Endothelial cell of umbilical vein (primary cell): ENCODE measurements at regions not wholly inside any gene's neighbourhood (a gene's known extent, or its start where the extent isn't known, plus 50 kb on each side); places are given as distances from the start of the nearest gene placed in this dataset.

Source experiments
- BruUV-seq: library from RNA; stranded (reverse); fragments of 400-500 nt; replicated peaks from 2 replicates; lab custom pipeline; 2021; lab: Mats Ljungman, UMichigan
- CTCF ChIA-PET: fragments of 300-600, 350-600 bp; sonication (Branson Sonifier 250); formaldehyde crosslinking; loops from one replicate; lab custom pipeline; 2021; ENCODE audit warnings: antibody characterized with exemption, inconsistent platforms; lab: Charles Lee
- POLR2A ChIA-PET: fragments of 300-600, 350-600 bp; sonication (Branson Sonifier 250); formaldehyde crosslinking; loops from one replicate; lab custom pipeline; 2021; ENCODE audit warnings: antibody characterized with exemption, inconsistent platforms; lab: Charles Lee
- DNase-seq: peaks from one replicate; pipeline ENCODE4 v3.0.0-alpha.2; 2011; ENCODE audit warnings: low read depth, low spot score
- FAIRE-seq: peaks from 2 replicates; lab custom pipeline; 2011; peaks lifted over from hg19 to GRCh38; lab: Jason Lieb, UNC
- H2AFZ ChIP-seq: 2 replicates; pipeline ENCODE4 v1.6.0; 2012; ENCODE audit warnings: low read depth, low read length, control low read depth, inconsistent platforms
- H3K27ac ChIP-seq: 2 replicates; pipeline ENCODE4 v1.5.1; 2011; ENCODE audit warnings: low read depth, mild to moderate bottlenecking, control low read depth, low read length, moderate library complexity; ENCODE audit not compliant: insufficient read depth
- H3K27me3 ChIP-seq, 2 experiments: 2 replicates each; pipeline versions ENCODE4 v1.6.0 to v1.6.1; 2011; ENCODE audit warnings: low read length in 2 of 2, mixed read lengths in 1 of 2; ENCODE audit not compliant: control insufficient read depth in 2 of 2, insufficient read depth in 2 of 2
- H3K36me3 ChIP-seq, 2 experiments: 2 replicates in 1 of 2; 3 replicates in 1 of 2; pipeline ENCODE4 v1.5.1; 2011; ENCODE audit warnings: low read length in 2 of 2, mild to moderate bottlenecking in 1 of 2, moderate library complexity in 1 of 2; ENCODE audit not compliant: control insufficient read depth in 2 of 2, insufficient read depth in 2 of 2; ENCODE audit errors: extremely low read depth in 1 of 2
- H3K4me1 ChIP-seq: 3 replicates; pipeline ENCODE4 v1.5.1; 2011; ENCODE audit warnings: mild to moderate bottlenecking, low read length; ENCODE audit not compliant: control insufficient read depth, insufficient read depth; ENCODE audit errors: extremely low read depth
- H3K4me2 ChIP-seq: 2 replicates; pipeline ENCODE4 v1.6.1; 2011; ENCODE audit warnings: low read length, control low read depth, mixed read lengths; ENCODE audit not compliant: insufficient read depth
- H3K4me3 ChIP-seq, 3 experiments: fragments of 200-600 bp in 1 of 3; sonication (generic), shearing (Covaris generic) in 1 of 3; replicated peaks in 1 of 3; 2 replicates each; pipeline ENCODE4 v1.5.1; 2011 to 2016; ENCODE audit warnings: control low read depth in 3 of 3, low read length in 3 of 3, mild to moderate bottlenecking in 2 of 3, inconsistent platforms in 1 of 3, low read depth in 1 of 3, moderate library complexity in 1 of 3; ENCODE audit not compliant: insufficient read depth in 1 of 3
- H3K79me2 ChIP-seq: 2 replicates; pipeline ENCODE4 v1.6.0; 2012; ENCODE audit warnings: low read length, inconsistent platforms; ENCODE audit not compliant: control insufficient read depth, insufficient read depth
- H3K9ac ChIP-seq: replicated peaks from 2 replicates; pipeline ENCODE3; 2011; ENCODE audit warnings: low read length, control low read depth; ENCODE audit not compliant: insufficient read depth; ENCODE audit errors: extremely low read depth
- H3K9me1 ChIP-seq: replicated peaks from 3 replicates; pipeline ENCODE4 v1.6.0; 2011; ENCODE audit warnings: mild to moderate bottlenecking, low read length; ENCODE audit not compliant: control insufficient read depth, insufficient read depth; ENCODE audit errors: extremely low read depth
- H3K9me3 ChIP-seq: replicated peaks from 2 replicates; pipeline ENCODE4 v1.5.1; 2012; ENCODE audit warnings: low read length, inconsistent platforms; ENCODE audit not compliant: control insufficient read depth, insufficient read depth
- H4K20me1 ChIP-seq: replicated peaks from 2 replicates; pipeline ENCODE3; 2011; ENCODE audit warnings: mild to moderate bottlenecking, low read length; ENCODE audit not compliant: control insufficient read depth, insufficient read depth; ENCODE audit errors: extremely low read depth
- EZH2 ChIP-seq: IDR thresholded peaks from 2 replicates; pipeline ENCODE4 v1.6.1; 2012; ENCODE audit warnings: borderline replicate concordance, low read depth, mild to moderate bottlenecking, moderate library complexity, low read length, inconsistent platforms; ENCODE audit not compliant: severe bottlenecking
- FOS ChIP-seq: IDR thresholded peaks from 2 replicates; pipeline ENCODE4 v1.6.1; 2011; ENCODE audit warnings: mild to moderate bottlenecking, low read length, moderate library complexity, borderline replicate concordance; ENCODE audit not compliant: insufficient read depth
- GATA2 ChIP-seq: IDR thresholded peaks from 2 replicates; pipeline ENCODE4 v1.7.0; 2011; ENCODE audit warnings: low read depth, mild to moderate bottlenecking, moderate library complexity, mixed read lengths, low read length; ENCODE audit not compliant: insufficient read length, insufficient read depth
- JUN ChIP-seq: IDR thresholded peaks from 2 replicates; pipeline ENCODE4 v1.6.1; 2011; ENCODE audit warnings: borderline replicate concordance, low read depth; ENCODE audit not compliant: insufficient read length, insufficient read depth
- MYC ChIP-seq: IDR thresholded peaks from one replicate; pipeline ENCODE4 v1.6.1; 2011; ENCODE audit warnings: mild to moderate bottlenecking, low read depth, low read length
- POLR2A ChIP-seq: IDR thresholded peaks from 2 replicates; pipeline ENCODE4 v1.6.1; 2012; ENCODE audit warnings: low read depth, mild to moderate bottlenecking, control low read depth, low read length
- POLR2AphosphoS5 ChIP-seq: IDR thresholded peaks from 2 replicates; pipeline ENCODE4 v1.6.1; 2012; ENCODE audit warnings: low read depth, mild to moderate bottlenecking, control low read depth, low read length, moderate library complexity; ENCODE audit not compliant: insufficient read depth
- dilution Hi-C: fragments of 300-500 bp; cut with MboI; formaldehyde crosslinking; loops from one replicate; pipeline ENCODE4 v1.15.0; 2019; ENCODE audit warnings: low sequenced_read_pairs; ENCODE audit not compliant: extremely low pct_ligation_motif_present
- intact Hi-C: fragments of 100-400 bp; cut with micrococcal nuclease; formaldehyde crosslinking; loops from one replicate; pipeline ENCODE4 v1.10.0; 2022
- TF ChIP-seq, protein P1 (sequence below), 2 donors: IDR thresholded peaks; 1 replicate in 1 of 2; 2 replicates in 1 of 2; pipeline ENCODE4 v1.5.1; 2011; ENCODE audit warnings: low read length in 2 of 2, mild to moderate bottlenecking in 2 of 2, moderate library complexity in 2 of 2, control low read depth in 1 of 2, inconsistent platforms in 1 of 2, low read depth in 1 of 2; ENCODE audit not compliant: insufficient read depth in 1 of 2; ENCODE audit errors: extremely low read depth in 1 of 2
- TF ChIP-seq, protein P2 (sequence below): IDR thresholded peaks from 2 replicates; pipeline ENCODE4 v1.6.1; 2011; ENCODE audit not compliant: insufficient read depth, insufficient read length

DNA sequence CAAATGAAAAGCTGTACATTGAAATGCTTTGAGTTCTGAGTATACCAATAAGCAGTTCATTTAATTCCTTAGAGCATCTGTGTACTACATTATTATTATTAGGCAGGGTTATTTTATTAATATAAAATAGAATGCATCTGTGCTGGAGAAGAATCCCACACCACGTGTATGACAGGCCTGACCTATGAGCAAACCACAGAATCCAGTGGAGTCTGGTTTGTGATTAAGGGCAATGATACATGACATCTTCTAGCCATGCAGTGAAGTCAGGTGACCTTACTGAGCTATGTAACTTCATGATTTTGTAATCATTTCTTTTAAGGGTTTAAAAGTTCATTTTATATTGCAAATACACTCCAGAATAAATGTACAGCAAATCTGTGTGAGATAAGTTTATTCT lies 1165.0 kb upstream of the TENM3 start:
- no peaks in the 10 kb centered on the region for H3K4me1 ChIP-seq
- H4K20me1 ChIP-seq: no peaks in the 10 kb centered on the region
- no TSS peak for BruUV-seq
- no peak overlapping the region for H3K4me3 ChIP-seq
- no peaks in the 10 kb centered on the region for H3K9me1 ChIP-seq
- H3K9me3 ChIP-seq: peaks cover 7% of the 10 kb centered on the region
- H3K27ac ChIP-seq: no peak overlapping the region
- no peak overlapping the region for H3K9ac ChIP-seq
- intact Hi-C loops: no loop called here
- FAIRE-seq (no peak), DNase-seq (no peak)
- no peaks in the 10 kb centered on the region for H3K27me3 ChIP-seq
- CTCF ChIA-PET: no interaction called here
- TF ChIP-seq, protein P1, sequence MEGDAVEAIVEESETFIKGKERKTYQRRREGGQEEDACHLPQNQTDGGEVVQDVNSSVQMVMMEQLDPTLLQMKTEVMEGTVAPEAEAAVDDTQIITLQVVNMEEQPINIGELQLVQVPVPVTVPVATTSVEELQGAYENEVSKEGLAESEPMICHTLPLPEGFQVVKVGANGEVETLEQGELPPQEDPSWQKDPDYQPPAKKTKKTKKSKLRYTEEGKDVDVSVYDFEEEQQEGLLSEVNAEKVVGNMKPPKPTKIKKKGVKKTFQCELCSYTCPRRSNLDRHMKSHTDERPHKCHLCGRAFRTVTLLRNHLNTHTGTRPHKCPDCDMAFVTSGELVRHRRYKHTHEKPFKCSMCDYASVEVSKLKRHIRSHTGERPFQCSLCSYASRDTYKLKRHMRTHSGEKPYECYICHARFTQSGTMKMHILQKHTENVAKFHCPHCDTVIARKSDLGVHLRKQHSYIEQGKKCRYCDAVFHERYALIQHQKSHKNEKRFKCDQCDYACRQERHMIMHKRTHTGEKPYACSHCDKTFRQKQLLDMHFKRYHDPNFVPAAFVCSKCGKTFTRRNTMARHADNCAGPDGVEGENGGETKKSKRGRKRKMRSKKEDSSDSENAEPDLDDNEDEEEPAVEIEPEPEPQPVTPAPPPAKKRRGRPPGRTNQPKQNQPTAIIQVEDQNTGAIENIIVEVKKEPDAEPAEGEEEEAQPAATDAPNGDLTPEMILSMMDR (IDR thresholded peaks at IDR 0.05; ENCODE audit: extremely low read depth in 1 of 2, insufficient read depth in 1 of 2, low read depth in 1 of 2, low read length in 2 of 2): no peak
- TF ChIP-seq GATA2: no peak
- no peak for TF ChIP-seq POLR2A
- TF ChIP-seq FOS: no peak
- TF ChIP-seq POLR2AphosphoS5: no peak
- TF ChIP-seq, protein P2, sequence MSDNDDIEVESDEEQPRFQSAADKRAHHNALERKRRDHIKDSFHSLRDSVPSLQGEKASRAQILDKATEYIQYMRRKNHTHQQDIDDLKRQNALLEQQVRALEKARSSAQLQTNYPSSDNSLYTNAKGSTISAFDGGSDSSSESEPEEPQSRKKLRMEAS: no peak
- no peak for TF ChIP-seq JUN
- TF ChIP-seq MYC: no peak
- TF ChIP-seq EZH2: no peak
- H3K4me2 ChIP-seq: no peak overlapping the region
- dilution Hi-C loops: no loop called here
- H3K79me2 ChIP-seq: no peaks in the 10 kb centered on the region
- POLR2A ChIA-PET: no interaction called here
- no peak overlapping the region for H2AFZ ChIP-seq
- no peaks in the 10 kb centered on the region for H3K36me3 ChIP-seq
